Neural progenitor cell (in vitro differentiated cells): ENCODE measurements at regions not wholly inside any gene's neighbourhood (a gene's known extent, or its start where the extent isn't known, plus 50 kb on each side); places are given as distances from the start of the nearest gene placed in this dataset.

Experiments used
- DNase-seq: peaks from one replicate; pipeline ENCODE4 v3.0.0-alpha.2; 2016; ENCODE audit warnings: low spot score
- H2AFZ ChIP-seq: fragments of 200-600 bp; sonication (generic); replicated peaks from 2 replicates; pipeline ENCODE4 v1.6.1; 2016; ENCODE audit warnings: antibody characterized with exemption
- H3F3A ChIP-seq: fragments of 200-600 bp; sonication (generic); 2 replicates; pipeline ENCODE4 v1.6.1; 2016; ENCODE audit warnings: antibody characterized with exemption, low read depth
- H3K27ac ChIP-seq: fragments of 200-600 bp; sonication (generic); 2 replicates; pipeline ENCODE4 v1.5.1; 2016; ENCODE audit warnings: mild to moderate bottlenecking
- H3K27me3 ChIP-seq: fragments of 200-600 bp; sonication (generic); 2 replicates; pipeline ENCODE4 v1.6.1; 2016; ENCODE audit warnings: mild to moderate bottlenecking, moderate library complexity
- H3K36me3 ChIP-seq: fragments of 200-600 bp; sonication (generic); 2 replicates; pipeline ENCODE4 v1.5.1; 2016
- H3K4me1 ChIP-seq: fragments of 200-600 bp; sonication (generic); 2 replicates; pipeline ENCODE4 v1.6.1; 2016; ENCODE audit warnings: mixed run types
- H3K4me2 ChIP-seq: fragments of 200-600 bp; sonication (generic); 2 replicates; pipeline ENCODE4 v1.6.1; 2016
- H3K4me3 ChIP-seq: fragments of 200-600 bp; sonication (generic); 2 replicates; pipeline ENCODE4 v1.5.1; 2016
- H3K79me2 ChIP-seq: fragments of 200-600 bp; sonication (generic); 2 replicates; pipeline ENCODE4 v1.6.1; 2016; ENCODE audit warnings: low read depth
- H3K9ac ChIP-seq: fragments of 200-600 bp; sonication (generic); 2 replicates; pipeline ENCODE4 v1.6.1; 2016
- H3K9me3 ChIP-seq: fragments of 200-600 bp; sonication (generic); 2 replicates; pipeline ENCODE4 v1.5.1; 2016; ENCODE audit warnings: low read depth
- H4K20me1 ChIP-seq: fragments of 200-600 bp; sonication (generic); 2 replicates; pipeline ENCODE4 v1.6.1; 2016; ENCODE audit warnings: low read depth
- H3K27ac Mint-ChIP-seq: 3 replicates; pipeline ENCODE4 v1.8.0; 2021; ENCODE audit warnings: mixed read lengths
- H3K27me3 Mint-ChIP-seq: 2 replicates; pipeline ENCODE4 v1.8.0; 2022; ENCODE audit warnings: low read depth, mild to moderate bottlenecking, inconsistent platforms, moderate library complexity, mixed read lengths; ENCODE audit not compliant: insufficient read depth
- H3K36me3 Mint-ChIP-seq: 3 replicates; pipeline ENCODE4 v1.8.0; 2021; ENCODE audit warnings: mixed read lengths
- H3K4me1 Mint-ChIP-seq: 3 replicates; pipeline ENCODE4 v1.8.0; 2021; ENCODE audit warnings: mixed read lengths
- H3K4me3 Mint-ChIP-seq: 3 replicates; pipeline ENCODE4 v1.8.0; 2021; ENCODE audit warnings: mild to moderate bottlenecking, moderate library complexity, mixed read lengths
- H3K9me3 Mint-ChIP-seq: 3 replicates; pipeline ENCODE4 v1.8.0; 2020; ENCODE audit warnings: mixed read lengths
- EZH2 ChIP-seq: fragments of 200-600 bp; sonication (generic); IDR thresholded peaks from 2 replicates; pipeline ENCODE4 v1.6.1; 2017; ENCODE audit warnings: antibody characterized with exemption, mild to moderate bottlenecking, moderate library complexity
- EZH2phosphoT487 ChIP-seq: fragments of 200-600 bp; sonication (generic); IDR thresholded peaks from 2 replicates; pipeline ENCODE4 v1.6.1; 2017; ENCODE audit warnings: antibody characterized with exemption
- TF ChIP-seq, protein P1 (sequence below): fragments of 200-600 bp; sonication (generic); IDR thresholded peaks from 2 replicates; pipeline ENCODE4 v1.5.1; 2017; ENCODE audit warnings: antibody characterized with exemption, mild to moderate bottlenecking

- no peak for DNase-seq
- H3K27ac Mint-ChIP-seq, result peak overlapping the region; percentile 87
- Histone ChIP-seq H3K9ac (no peak overlapping the region), H3K4me1 (no peaks in the 10 kb centered on the region), H4K20me1 (no peaks in the 10 kb centered on the region), H3K4me3 (no peak overlapping the region), H3K4me2 (no peak overlapping the region), H3K27ac (no peak overlapping the region), H3K36me3 (no peaks in the 10 kb centered on the region), H2AFZ (no peak overlapping the region), H3K79me2 (no peaks in the 10 kb centered on the region), H3F3A (no peaks in the 10 kb centered on the region), H3K9me3 (no peaks in the 10 kb centered on the region), H3K27me3 (no peaks in the 10 kb centered on the region)
- peaks cover 16% of the 10 kb centered on the region for H3K4me1 Mint-ChIP-seq
- no peaks in the 10 kb centered on the region for H3K36me3 Mint-ChIP-seq
- peaks cover 10% of the 10 kb centered on the region for H3K27me3 Mint-ChIP-seq
- TF ChIP-seq EZH2, result no peak
- TF ChIP-seq, protein P1, sequence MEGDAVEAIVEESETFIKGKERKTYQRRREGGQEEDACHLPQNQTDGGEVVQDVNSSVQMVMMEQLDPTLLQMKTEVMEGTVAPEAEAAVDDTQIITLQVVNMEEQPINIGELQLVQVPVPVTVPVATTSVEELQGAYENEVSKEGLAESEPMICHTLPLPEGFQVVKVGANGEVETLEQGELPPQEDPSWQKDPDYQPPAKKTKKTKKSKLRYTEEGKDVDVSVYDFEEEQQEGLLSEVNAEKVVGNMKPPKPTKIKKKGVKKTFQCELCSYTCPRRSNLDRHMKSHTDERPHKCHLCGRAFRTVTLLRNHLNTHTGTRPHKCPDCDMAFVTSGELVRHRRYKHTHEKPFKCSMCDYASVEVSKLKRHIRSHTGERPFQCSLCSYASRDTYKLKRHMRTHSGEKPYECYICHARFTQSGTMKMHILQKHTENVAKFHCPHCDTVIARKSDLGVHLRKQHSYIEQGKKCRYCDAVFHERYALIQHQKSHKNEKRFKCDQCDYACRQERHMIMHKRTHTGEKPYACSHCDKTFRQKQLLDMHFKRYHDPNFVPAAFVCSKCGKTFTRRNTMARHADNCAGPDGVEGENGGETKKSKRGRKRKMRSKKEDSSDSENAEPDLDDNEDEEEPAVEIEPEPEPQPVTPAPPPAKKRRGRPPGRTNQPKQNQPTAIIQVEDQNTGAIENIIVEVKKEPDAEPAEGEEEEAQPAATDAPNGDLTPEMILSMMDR, result no peak
- no peak for TF ChIP-seq EZH2phosphoT487
- no peak overlapping the region for H3K4me3 Mint-ChIP-seq
- peaks cover 7% of the 10 kb centered on the region for H3K9me3 Mint-ChIP-seq
These were observed 153.8 kb upstream of the SOX1 start for GRCh38 chr13:111912991-111913760.

DNA sequence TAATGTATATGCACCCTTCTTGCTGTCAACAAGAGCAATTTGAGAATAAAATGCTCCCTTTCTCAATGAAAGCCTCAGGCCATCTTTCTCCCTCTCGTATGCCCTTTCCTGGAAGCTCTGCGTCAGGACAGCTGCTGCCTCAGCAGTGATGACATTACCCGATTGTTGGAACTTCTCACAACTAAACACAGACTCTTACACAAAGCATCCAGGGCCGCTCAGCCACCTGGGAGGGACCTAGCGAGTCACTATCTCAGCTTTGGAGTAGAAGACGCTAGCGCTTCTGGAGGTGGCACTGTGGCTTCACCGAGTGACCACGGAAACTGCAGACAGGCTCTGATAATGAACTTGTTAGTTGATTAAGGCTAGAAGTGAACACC lies 153.2 kb upstream of the SOX1 start:
- Histone ChIP-seq H3F3A (no peaks in the 10 kb centered on the region), H2AFZ (no peak overlapping the region), H3K79me2 (no peaks in the 10 kb centered on the region), H3K36me3 (no peaks in the 10 kb centered on the region), H3K4me1 (no peaks in the 10 kb centered on the region), H4K20me1 (no peaks in the 10 kb centered on the region), H3K27ac (no peak overlapping the region), H3K4me3 (no peak overlapping the region), H3K9me3 (no peaks in the 10 kb centered on the region), H3K9ac (no peak overlapping the region), H3K27me3 (no peaks in the 10 kb centered on the region), H3K4me2 (no peak overlapping the region)
- H3K4me3 Mint-ChIP-seq, result no peak overlapping the region
- no peaks in the 10 kb centered on the region for H3K36me3 Mint-ChIP-seq
- no peak for DNase-seq
- H3K27ac Mint-ChIP-seq, result peak overlapping the region; percentile 19
- H3K27me3 Mint-ChIP-seq, result peaks cover 9% of the 10 kb centered on the region
- no peak for TF ChIP-seq EZH2
- no peak for TF ChIP-seq EZH2phosphoT487
- TF ChIP-seq, protein P1, result no peak
- H3K9me3 Mint-ChIP-seq, result peaks cover 7% of the 10 kb centered on the region
- H3K4me1 Mint-ChIP-seq, result peaks cover 16% of the 10 kb centered on the region

DNA sequence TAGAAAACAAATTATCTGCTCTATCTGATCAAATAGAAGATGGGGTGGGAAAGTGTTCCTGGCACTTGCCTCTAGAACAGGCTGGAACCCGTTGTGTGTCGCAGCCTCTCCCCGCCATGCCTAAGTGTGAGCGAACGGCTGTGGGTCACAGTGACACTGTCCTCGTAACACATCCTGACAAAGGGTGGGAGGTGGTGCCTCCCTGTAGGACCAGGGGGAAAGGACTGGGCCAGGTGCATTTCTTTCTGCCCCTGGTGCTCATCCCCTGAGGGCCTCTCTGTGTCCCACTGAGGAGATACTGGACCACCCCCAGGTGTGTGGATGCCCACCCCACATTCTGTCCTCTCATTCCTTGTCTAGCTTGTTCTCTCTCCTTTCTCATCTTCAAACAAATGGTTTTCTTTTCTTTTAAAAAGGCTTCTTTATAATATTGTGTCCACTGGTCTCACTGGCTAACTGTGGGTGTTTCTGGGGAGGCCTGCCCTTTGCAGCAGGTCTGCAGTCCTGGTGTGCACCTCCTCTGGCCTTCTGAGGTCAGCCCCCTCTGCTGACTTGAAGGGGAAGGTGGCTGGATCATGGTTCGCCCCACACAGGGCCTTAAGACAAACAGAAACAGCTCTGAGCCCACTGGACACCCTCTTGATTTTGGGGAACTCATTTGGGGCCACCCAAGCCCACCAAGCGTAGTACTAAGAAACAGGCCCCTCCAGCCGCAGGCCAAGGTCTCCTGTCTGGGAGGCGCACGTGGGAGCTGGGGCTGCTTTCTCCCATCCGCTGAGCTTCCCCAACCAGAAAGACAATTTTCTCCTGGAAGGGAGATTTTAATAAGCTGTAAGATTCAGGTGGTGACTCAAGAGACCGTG lies 152.5 kb upstream of the SOX1 start:
- H3F3A ChIP-seq, result no peaks in the 10 kb centered on the region
- Mint-ChIP-seq H3K4me3 (no peak overlapping the region), H3K4me1 (peaks cover 16% of the 10 kb centered on the region), H3K9me3 (peaks cover 7% of the 10 kb centered on the region), H3K27me3 (peaks cover 9% of the 10 kb centered on the region), H3K36me3 (no peaks in the 10 kb centered on the region), H3K27ac (peak overlapping the region; percentile 19)
- H2AFZ ChIP-seq, result no peak overlapping the region
- no peak for TF ChIP-seq EZH2
- no peak for DNase-seq
- no peaks in the 10 kb centered on the region for H4K20me1 ChIP-seq
- no peak overlapping the region for H3K4me3 ChIP-seq
- no peak overlapping the region for H3K27ac ChIP-seq
- no peaks in the 10 kb centered on the region for H3K79me2 ChIP-seq
- no peak overlapping the region for H3K9ac ChIP-seq
- H3K4me1 ChIP-seq, result no peaks in the 10 kb centered on the region
- no peaks in the 10 kb centered on the region for H3K36me3 ChIP-seq
- H3K9me3 ChIP-seq, result no peaks in the 10 kb centered on the region
- no peak overlapping the region for H3K4me2 ChIP-seq
- H3K27me3 ChIP-seq, result no peaks in the 10 kb centered on the region
